ENCODE measurements at regions not wholly inside any gene's neighbourhood (a gene's known extent, or its start where the extent isn't known, plus 50 kb on each side); places are given as distances from the start of the nearest gene placed in this dataset.

DNA sequence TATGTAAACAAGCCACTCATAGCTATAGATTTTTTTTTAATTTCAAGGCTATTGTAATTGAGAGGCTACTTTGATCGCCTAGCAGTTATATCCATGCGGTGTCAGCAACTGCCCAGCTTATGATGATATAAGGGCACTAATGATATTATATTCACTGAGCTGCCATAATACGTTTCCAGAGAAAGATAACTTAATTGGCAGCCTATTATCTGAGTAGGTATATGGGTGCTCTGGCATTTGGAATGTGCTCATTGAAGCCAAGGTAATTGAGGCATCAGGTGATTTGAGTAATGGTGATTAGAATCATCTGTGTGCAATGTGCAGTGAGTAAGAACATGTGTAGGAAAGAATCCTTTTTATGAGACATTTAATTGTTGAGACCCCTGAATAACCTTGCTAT, 490.0 kb downstream of the CENPC start:
- TF ChIP-seq, protein P1, sequence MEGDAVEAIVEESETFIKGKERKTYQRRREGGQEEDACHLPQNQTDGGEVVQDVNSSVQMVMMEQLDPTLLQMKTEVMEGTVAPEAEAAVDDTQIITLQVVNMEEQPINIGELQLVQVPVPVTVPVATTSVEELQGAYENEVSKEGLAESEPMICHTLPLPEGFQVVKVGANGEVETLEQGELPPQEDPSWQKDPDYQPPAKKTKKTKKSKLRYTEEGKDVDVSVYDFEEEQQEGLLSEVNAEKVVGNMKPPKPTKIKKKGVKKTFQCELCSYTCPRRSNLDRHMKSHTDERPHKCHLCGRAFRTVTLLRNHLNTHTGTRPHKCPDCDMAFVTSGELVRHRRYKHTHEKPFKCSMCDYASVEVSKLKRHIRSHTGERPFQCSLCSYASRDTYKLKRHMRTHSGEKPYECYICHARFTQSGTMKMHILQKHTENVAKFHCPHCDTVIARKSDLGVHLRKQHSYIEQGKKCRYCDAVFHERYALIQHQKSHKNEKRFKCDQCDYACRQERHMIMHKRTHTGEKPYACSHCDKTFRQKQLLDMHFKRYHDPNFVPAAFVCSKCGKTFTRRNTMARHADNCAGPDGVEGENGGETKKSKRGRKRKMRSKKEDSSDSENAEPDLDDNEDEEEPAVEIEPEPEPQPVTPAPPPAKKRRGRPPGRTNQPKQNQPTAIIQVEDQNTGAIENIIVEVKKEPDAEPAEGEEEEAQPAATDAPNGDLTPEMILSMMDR (IDR thresholded peaks at IDR 0.05; ENCODE audit: low read length), result no peak
- TF ChIP-seq EZH2 (optimal IDR thresholded peaks at IDR 0.05; ENCODE audit: low read depth, low read length), result no peak

All from MM.1S (cell line).